IgD-negative memory B cell (primary cell): ENCODE measurements at regions not wholly inside any gene's neighbourhood (a gene's known extent, or its start where the extent isn't known, plus 50 kb on each side); places are given as distances from the start of the nearest gene placed in this dataset.

ENCODE experiments used
- H3K27ac Mint-ChIP-seq, 3 donors: one replicate each; pipeline ENCODE4 v1.8.0; 2020 to 2022; ENCODE audit warnings: mild to moderate bottlenecking in 3 of 3, mixed read lengths in 3 of 3, moderate library complexity in 1 of 3
- H3K27me3 Mint-ChIP-seq: one replicate; pipeline ENCODE4 v1.8.0; 2021; ENCODE audit warnings: mixed read lengths
- H3K36me3 Mint-ChIP-seq: one replicate; pipeline ENCODE4 v1.8.0; 2020; ENCODE audit warnings: mild to moderate bottlenecking, mixed read lengths
- H3K4me1 Mint-ChIP-seq, 3 donors: one replicate each; pipeline ENCODE4 v1.8.0; 2020 to 2022; ENCODE audit warnings: mixed read lengths in 3 of 3, mild to moderate bottlenecking in 1 of 3
- H3K4me3 Mint-ChIP-seq, 4 donors: one replicate each; pipeline ENCODE4 v1.8.0; 2020 to 2022; ENCODE audit warnings: mild to moderate bottlenecking in 4 of 4, mixed read lengths in 4 of 4, moderate library complexity in 3 of 4
- H3K9me3 Mint-ChIP-seq, 3 donors: one replicate each; pipeline ENCODE4 v1.8.0; 2020 to 2021; ENCODE audit warnings: mixed read lengths in 3 of 3, mild to moderate bottlenecking in 1 of 3

DNA sequence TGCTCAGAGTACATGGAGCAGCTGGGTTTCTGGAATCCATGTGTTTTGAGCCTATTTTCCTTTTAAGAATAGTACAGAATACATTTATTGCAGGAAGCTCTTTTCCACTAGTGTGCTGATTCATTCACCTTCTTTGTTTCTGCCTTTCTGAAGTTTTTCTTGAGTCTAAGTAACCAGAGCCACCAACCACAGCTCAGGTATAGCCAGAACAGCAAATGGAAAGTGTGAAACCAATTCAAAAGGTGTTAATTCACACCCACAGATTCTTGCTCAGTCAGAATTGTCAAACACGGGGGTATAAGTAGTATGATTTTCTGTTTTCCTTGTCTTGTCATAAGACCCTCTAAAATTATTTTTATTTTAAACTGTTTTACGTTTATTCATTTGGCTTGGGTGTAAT lies 75.9 kb upstream of the DYNAP start:
- Mint-ChIP-seq H3K4me1 (no peaks in the 10 kb centered on the region), H3K27me3 (peaks cover 3% of the 10 kb centered on the region), H3K27ac (no peak overlapping the region), H3K36me3 (no peaks in the 10 kb centered on the region), H3K4me3 (no peak overlapping the region), H3K9me3 (no peaks in the 10 kb centered on the region)

DNA sequence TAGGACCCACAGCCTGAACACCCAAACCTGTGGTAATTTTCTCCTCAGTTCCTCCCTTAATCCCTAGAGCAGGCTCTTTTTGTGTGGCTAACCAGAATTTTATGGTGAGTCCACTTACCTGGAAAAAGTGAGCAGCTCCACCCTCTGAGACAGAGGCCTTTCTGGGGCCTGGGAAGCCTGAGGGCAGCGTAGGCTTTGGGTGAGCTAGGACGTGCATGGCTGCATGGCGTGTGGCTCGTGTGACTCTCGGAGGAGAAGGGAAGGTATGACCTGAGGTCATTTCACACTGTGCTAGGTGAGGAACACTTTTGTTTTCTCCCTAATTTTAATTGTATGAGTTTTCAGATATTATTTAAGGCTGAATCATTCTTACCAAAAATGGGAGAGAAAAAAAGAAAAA lies 73.5 kb upstream of the DYNAP start:
- no peaks in the 10 kb centered on the region for H3K9me3 Mint-ChIP-seq
- no peaks in the 10 kb centered on the region for H3K4me1 Mint-ChIP-seq
- H3K36me3 Mint-ChIP-seq: no peaks in the 10 kb centered on the region
- peak overlapping the region in 1 of 3 donors; percentile 21 for H3K27ac Mint-ChIP-seq
- no peaks in the 10 kb centered on the region for H3K27me3 Mint-ChIP-seq
- no peak overlapping the region for H3K4me3 Mint-ChIP-seq

DNA sequence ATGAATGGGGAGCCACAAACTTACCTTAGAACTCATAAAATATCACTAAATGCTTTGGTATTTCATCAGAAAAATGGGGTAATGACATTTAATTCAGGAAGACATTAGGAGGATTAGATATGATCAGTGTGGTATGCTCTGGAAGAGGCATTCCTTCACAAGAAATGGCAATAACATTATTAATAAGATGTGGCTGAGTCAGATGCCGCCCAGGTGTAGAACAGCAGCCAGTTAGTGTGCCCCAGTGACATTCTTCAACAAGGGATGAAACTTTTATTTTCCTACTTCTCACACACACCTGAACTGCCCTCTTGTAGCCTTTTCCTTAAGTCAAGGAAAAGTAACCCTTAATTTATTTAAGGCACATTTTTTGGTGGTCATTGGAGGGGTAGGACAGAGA lies 69.2 kb upstream of the DYNAP start:
- H3K9me3 Mint-ChIP-seq: no peaks in the 10 kb centered on the region
- no peaks in the 10 kb centered on the region for H3K4me1 Mint-ChIP-seq
- peaks cover 2% of the 10 kb centered on the region for H3K27me3 Mint-ChIP-seq

DNA sequence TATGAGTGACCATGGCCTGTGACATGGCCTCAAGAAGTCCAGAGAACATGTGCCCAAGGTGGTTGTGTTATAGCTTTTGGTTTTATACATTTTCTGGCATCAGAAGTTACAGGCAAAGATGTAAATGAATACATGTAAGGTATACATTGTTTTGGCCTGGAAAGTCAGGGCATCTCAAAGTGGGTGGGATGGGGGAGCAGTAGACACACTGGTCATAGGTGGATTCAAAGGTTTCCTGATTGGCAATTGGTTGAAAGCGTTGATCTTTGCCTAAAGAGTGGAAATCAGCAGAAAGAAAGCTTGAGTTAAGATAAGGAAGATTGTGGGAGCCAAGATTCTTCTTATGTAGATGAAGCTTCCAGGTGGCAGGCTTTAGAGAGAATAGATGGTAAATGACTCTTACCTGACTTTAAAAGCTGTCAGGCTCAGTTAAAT lies 62.1 kb upstream of the DYNAP start:
- no peak overlapping the region for H3K27ac Mint-ChIP-seq
- H3K36me3 Mint-ChIP-seq: no peaks in the 10 kb centered on the region
- H3K27me3 Mint-ChIP-seq: peaks cover 10% of the 10 kb centered on the region
- no peak overlapping the region for H3K4me3 Mint-ChIP-seq
- H3K9me3 Mint-ChIP-seq: no peaks in the 10 kb centered on the region
- H3K4me1 Mint-ChIP-seq: no peaks in the 10 kb centered on the region

More for the DNA sequence above, 69.2 kb upstream of the DYNAP start:
- H3K4me3 Mint-ChIP-seq: no peak overlapping the region
- H3K27ac Mint-ChIP-seq: no peak overlapping the region
- no peaks in the 10 kb centered on the region for H3K36me3 Mint-ChIP-seq

DNA sequence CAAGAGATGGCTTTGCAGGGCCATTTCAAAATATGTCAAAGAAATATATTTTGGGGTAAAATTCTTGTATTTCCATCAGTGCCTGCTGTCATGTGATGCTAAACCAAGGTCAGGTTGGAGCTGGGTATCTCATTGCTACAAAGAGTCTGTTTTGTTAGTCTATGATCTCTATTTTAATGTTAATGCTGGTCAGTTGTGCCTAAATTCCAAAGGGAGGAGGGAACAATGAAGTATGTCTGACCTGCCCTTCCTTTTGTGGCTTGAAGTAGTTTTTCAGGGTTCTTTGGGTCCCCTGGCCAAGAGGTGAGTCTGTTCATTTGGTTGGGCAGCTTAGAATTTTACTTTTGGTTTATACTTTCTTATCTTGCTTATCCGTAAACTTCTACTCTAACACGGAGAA lies 61.6 kb upstream of the DYNAP start:
- H3K9me3 Mint-ChIP-seq: no peaks in the 10 kb centered on the region
- H3K27me3 Mint-ChIP-seq: peaks cover 10% of the 10 kb centered on the region
- H3K36me3 Mint-ChIP-seq: no peaks in the 10 kb centered on the region
- H3K27ac Mint-ChIP-seq: no peak overlapping the region
- H3K4me3 Mint-ChIP-seq: no peak overlapping the region
- no peaks in the 10 kb centered on the region for H3K4me1 Mint-ChIP-seq

DNA sequence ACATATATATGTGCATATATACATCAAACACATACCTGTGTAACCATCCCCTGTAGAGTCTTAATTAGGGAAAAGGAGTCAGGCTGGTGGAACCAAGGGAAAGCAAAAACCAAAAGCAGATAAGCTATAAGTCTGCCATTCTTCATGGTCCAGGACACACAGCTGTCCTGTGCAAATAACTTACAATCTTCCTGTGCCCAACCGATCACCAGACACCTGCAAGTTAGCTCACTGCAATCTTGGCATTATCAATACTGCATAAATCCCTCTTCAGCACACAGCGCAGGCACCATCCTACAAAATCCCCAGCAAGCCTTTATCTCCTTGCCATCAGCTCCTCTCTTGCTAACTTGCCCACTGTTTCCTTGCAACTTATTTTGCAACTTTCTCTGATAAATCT lies 60.8 kb upstream of the DYNAP start:
- Mint-ChIP-seq H3K4me3 (peak overlapping the region in 1 of 4 donors; percentile 9), H3K27ac (no peak overlapping the region), H3K9me3 (no peaks in the 10 kb centered on the region), H3K4me1 (no peaks in the 10 kb centered on the region), H3K27me3 (peaks cover 8% of the 10 kb centered on the region), H3K36me3 (no peaks in the 10 kb centered on the region)

DNA sequence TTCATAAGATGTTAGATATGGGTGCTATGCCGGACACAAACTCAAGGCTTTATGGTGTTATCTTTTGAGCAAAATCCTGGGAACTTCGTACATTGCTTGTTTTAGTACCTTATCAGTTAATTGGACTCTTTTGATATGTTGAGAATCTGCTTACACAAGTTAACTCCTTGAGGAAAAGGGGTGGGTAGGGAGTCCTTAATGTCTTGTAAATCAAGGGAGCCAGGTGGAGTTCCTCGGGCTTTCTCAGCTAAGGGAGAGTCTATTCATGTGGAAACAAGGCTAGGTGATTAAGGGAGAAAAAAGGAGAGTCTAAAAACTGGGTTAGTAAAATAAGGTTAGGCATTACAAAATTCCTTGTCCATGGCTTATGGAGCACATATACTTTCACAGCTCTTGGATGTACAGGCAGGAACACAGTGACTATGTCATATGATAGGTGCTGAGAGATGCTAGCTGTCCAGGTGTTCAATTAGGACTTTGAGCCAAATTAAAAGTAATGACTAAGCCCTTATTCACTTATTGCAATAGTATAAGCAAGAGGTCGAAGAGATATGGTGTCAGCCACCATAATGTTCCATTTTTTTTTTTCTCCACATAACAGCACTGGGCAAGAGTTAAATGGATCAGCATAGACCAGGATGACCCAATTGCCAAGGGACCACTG lies 59.5 kb upstream of the DYNAP start:
- peaks cover 8% of the 10 kb centered on the region for H3K27me3 Mint-ChIP-seq
- H3K9me3 Mint-ChIP-seq: no peaks in the 10 kb centered on the region
- H3K4me1 Mint-ChIP-seq: no peaks in the 10 kb centered on the region
- H3K27ac Mint-ChIP-seq: no peak overlapping the region
- no peaks in the 10 kb centered on the region for H3K36me3 Mint-ChIP-seq
- H3K4me3 Mint-ChIP-seq: no peak overlapping the region

DNA sequence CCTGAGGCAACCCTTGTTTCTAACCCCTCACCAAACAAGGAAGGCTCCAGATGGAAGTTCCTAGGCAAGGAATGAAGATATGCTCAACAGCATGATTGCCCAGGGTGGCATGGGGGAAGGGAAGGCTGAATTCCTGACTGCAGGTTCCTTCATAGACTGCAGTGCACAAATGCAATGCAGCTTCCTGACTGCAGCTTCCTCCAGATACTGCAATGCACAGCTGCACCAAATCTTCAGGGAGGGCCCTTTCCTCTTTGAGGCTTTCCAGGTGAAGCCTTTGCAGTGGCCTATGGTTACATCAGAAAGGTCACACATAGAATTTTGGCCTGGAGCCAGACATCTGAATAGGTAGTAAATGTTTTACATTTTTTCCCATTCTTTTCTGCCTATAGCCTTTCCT lies 58.8 kb upstream of the DYNAP start:
- H3K4me3 Mint-ChIP-seq: no peak overlapping the region
- H3K27ac Mint-ChIP-seq: no peak overlapping the region
- H3K27me3 Mint-ChIP-seq: peaks cover 8% of the 10 kb centered on the region
- H3K36me3 Mint-ChIP-seq: no peaks in the 10 kb centered on the region
- H3K9me3 Mint-ChIP-seq: no peaks in the 10 kb centered on the region
- H3K4me1 Mint-ChIP-seq: no peaks in the 10 kb centered on the region

DNA sequence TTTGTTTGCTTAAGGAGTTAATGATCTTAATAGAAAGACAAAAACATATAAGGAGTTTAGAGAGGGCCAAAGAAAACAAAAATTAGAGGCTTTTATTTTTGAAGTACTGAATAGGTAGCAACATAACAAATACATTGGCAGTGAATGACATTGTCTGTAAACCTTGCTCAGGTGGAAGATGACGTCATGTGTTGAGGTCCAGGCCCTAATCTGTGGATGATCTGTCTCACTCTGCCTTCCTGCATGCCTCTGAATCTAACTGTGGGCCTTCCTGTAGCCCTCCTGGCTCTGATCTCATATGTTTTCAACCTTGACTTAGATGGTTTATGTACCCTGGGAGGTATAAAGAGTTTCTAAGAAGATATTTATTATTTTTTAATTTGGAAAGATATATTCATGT lies 58.1 kb upstream of the DYNAP start:
- Mint-ChIP-seq H3K27me3 (peaks cover 8% of the 10 kb centered on the region), H3K4me1 (no peaks in the 10 kb centered on the region), H3K27ac (no peak overlapping the region), H3K4me3 (no peak overlapping the region), H3K9me3 (no peaks in the 10 kb centered on the region), H3K36me3 (no peaks in the 10 kb centered on the region)
